Nucleus accumbens (tissue), 56 donors: ENCODE measurements at regions not wholly inside any gene's neighbourhood (a gene's known extent, or its start where the extent isn't known, plus 50 kb on each side); places are given as distances from the start of the nearest gene placed in this dataset.
A peak's percentile ranks its signal among the peaks of the same experiment; 100 is the strongest.

Experiments
- DNase-seq, 56 donors: peaks; one replicate each; lab custom pipeline; 2025; lab: John Stamatoyannopoulos, UW

- DNase-seq, result no peak
Measured at GRCh38 chrX:68934922-68935321, 106.1 kb downstream of the EFNB1 start.

- DNase-seq, result no peak
Measured at GRCh38 chrX:68934421-68934820, 105.6 kb downstream of the EFNB1 start.

- DNase-seq, result no peak
Measured at GRCh38 chrX:68932611-68933010, 103.8 kb downstream of the EFNB1 start.

GRCh38 chrX:68931345-68931744 lies 102.5 kb downstream of the EFNB1 start:
- DNase-seq, result no peak

GRCh38 chrX:68930542-68931317 lies 101.9 kb downstream of the EFNB1 start:
- DNase-seq, result peak in 1 of 56 donors; percentile 0

GRCh38 chrX:68929332-68930150 lies 100.7 kb downstream of the EFNB1 start:
- DNase-seq, result no peak

GRCh38 chrX:68928401-68928800 lies 99.6 kb downstream of the EFNB1 start:
- no peak for DNase-seq

GRCh38 chrX:68927178-68927577 lies 98.4 kb downstream of the EFNB1 start:
- DNase-seq, result no peak

- no peak for DNase-seq
Measured at GRCh38 chrX:68923147-68923546, 94.3 kb downstream of the EFNB1 start.

- no peak for DNase-seq
Measured at GRCh38 chrX:68922013-68922412, 93.2 kb downstream of the EFNB1 start.

- DNase-seq, result no peak
Measured at GRCh38 chrX:68920561-68920960, 91.7 kb downstream of the EFNB1 start.

- DNase-seq, result no peak
Measured at GRCh38 chrX:68919707-68920106, 90.9 kb downstream of the EFNB1 start.

- DNase-seq, result no peak
Measured at GRCh38 chrX:68918202-68918601, 89.4 kb downstream of the EFNB1 start.

- no peak for DNase-seq
Measured at GRCh38 chrX:68917799-68918198, 89.0 kb downstream of the EFNB1 start.

- no peak for DNase-seq
Measured at GRCh38 chrX:68916891-68917290, 88.1 kb downstream of the EFNB1 start.

GRCh38 chrX:68915778-68916177 lies 87.0 kb downstream of the EFNB1 start:
- DNase-seq, result no peak

GRCh38 chrX:68914479-68914946 lies 85.7 kb downstream of the EFNB1 start:
- no peak for DNase-seq

GRCh38 chrX:68913249-68913547 lies 84.4 kb downstream of the EFNB1 start:
- no peak for DNase-seq

- DNase-seq, result no peak
Measured at GRCh38 chrX:68912113-68912512, 83.3 kb downstream of the EFNB1 start.

- no peak for DNase-seq
Measured at GRCh38 chrX:68910731-68911428, 82.1 kb downstream of the EFNB1 start.

GRCh38 chrX:68909945-68910344 lies 81.1 kb downstream of the EFNB1 start:
- no peak for DNase-seq
